ENCODE measurements at regions not wholly inside any gene's neighbourhood (a gene's known extent, or its start where the extent isn't known, plus 50 kb on each side); places are given as distances from the start of the nearest gene placed in this dataset.

GRCh38 chrX:20988804-20989203 lies 385.4 kb upstream of the CNKSR2 start:
- H3K36me3 Mint-ChIP-seq, result peaks cover 10% of the 10 kb centered on the region
- H3K27ac Mint-ChIP-seq, result no peak overlapping the region
- no peak for DNase-seq (ENCODE audit: low spot score)
- H3K27me3 Mint-ChIP-seq (ENCODE audit: low read depth), result peaks cover 14% of the 10 kb centered on the region
- TF ChIP-seq, protein P1, sequence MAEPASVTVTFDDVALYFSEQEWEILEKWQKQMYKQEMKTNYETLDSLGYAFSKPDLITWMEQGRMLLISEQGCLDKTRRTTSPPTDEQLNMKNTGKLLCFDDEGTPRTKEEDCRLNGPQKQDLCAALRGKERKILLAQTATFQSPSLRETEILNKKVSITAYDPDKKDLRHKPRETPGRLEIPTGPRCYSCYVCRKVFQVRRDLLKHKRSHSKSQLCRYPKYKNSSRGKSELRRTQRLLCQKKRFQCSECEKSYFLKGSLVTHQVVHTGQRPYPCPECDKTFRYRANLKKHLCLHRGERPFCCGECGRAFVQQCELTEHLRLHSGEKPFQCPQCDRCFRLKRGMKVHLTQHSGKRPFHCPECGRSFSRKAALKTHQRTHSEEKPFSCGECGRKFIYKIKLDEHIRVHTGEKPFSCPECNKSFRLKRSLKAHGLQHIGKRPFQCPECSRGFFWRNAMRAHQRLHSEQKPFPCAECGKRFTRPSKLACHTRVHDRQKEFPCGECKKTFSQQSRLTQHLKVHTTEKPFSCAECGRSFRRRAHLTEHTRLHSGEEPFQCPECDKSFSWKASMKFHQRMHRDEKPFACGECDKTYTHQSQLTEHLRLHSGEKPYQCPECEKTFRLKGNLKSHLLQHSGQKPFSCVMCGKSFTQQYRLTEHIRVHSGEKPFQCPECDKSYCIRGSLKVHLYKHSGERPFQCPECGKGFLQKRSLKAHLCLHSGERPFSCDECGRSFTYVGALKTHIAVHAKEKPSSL (CRISPR knock-in tag; conservative IDR thresholded peaks at IDR 0.05), result no peak
- TF ChIP-seq, protein P2, sequence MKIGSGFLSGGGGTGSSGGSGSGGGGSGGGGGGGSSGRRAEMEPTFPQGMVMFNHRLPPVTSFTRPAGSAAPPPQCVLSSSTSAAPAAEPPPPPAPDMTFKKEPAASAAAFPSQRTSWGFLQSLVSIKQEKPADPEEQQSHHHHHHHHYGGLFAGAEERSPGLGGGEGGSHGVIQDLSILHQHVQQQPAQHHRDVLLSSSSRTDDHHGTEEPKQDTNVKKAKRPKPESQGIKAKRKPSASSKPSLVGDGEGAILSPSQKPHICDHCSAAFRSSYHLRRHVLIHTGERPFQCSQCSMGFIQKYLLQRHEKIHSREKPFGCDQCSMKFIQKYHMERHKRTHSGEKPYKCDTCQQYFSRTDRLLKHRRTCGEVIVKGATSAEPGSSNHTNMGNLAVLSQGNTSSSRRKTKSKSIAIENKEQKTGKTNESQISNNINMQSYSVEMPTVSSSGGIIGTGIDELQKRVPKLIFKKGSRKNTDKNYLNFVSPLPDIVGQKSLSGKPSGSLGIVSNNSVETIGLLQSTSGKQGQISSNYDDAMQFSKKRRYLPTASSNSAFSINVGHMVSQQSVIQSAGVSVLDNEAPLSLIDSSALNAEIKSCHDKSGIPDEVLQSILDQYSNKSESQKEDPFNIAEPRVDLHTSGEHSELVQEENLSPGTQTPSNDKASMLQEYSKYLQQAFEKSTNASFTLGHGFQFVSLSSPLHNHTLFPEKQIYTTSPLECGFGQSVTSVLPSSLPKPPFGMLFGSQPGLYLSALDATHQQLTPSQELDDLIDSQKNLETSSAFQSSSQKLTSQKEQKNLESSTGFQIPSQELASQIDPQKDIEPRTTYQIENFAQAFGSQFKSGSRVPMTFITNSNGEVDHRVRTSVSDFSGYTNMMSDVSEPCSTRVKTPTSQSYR (CRISPR knock-in tag; IDR thresholded peaks at IDR 0.05), result no peak
- no peak for TF ChIP-seq AR (CRISPR knock-in tag; IDR thresholded peaks at IDR 0.05)
- TF ChIP-seq ZNF423 (CRISPR knock-in tag; IDR thresholded peaks at IDR 0.05), result no peak
- no peak for TF ChIP-seq SMAD4 (CRISPR knock-in tag; IDR thresholded peaks at IDR 0.05)
- no peak for TF ChIP-seq STAT6 (CRISPR knock-in tag; conservative IDR thresholded peaks at IDR 0.05; ENCODE audit: low read depth)
- TF ChIP-seq, protein P3, sequence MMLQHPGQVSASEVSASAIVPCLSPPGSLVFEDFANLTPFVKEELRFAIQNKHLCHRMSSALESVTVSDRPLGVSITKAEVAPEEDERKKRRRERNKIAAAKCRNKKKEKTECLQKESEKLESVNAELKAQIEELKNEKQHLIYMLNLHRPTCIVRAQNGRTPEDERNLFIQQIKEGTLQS (CRISPR knock-in tag; conservative IDR thresholded peaks at IDR 0.05), result no peak
- TF ChIP-seq ZNF138 (CRISPR knock-in tag; conservative IDR thresholded peaks at IDR 0.05), result no peak
- TF ChIP-seq NR3C1 (CRISPR knock-in tag; conservative IDR thresholded peaks at IDR 0.05; ENCODE audit: low read depth), result no peak
- no peak overlapping the region for H3K4me3 Mint-ChIP-seq
- ChIA-PET POLR2A (no interaction called here), CTCF (no interaction called here)
- 0 out of 2 replicates have a peak, but pooled peaks cover 3% of the 10 kb centered on the region for H3K4me1 Mint-ChIP-seq
- no peak for ATAC-seq
- peaks cover 17% of the 10 kb centered on the region for H3K9me3 Mint-ChIP-seq

DNA sequence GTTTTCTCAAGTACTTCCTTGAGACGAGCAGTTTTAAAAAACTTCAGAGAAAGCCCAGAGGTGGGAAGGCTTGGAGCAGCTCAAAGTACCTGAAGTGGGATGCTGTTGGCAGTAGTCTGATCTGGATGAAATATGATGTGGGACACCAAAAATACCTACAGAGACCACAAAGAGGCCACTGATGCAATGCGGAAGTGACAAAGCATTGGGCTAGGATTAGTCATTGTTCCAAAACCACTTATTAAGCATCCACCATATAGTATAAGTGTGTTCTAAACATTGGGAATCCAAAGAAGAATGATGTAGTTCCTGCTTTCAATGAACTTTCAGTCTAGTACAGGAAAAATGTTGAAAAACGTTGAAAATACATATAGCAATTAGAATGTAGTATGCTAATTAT lies 386.1 kb upstream of the CNKSR2 start:
- Mint-ChIP-seq H3K9me3 (peaks cover 17% of the 10 kb centered on the region), H3K36me3 (peaks cover 10% of the 10 kb centered on the region), H3K4me3 (no peak overlapping the region), H3K27me3 (ENCODE audit: low read depth) (peaks cover 14% of the 10 kb centered on the region), H3K27ac (no peak overlapping the region), H3K4me1 (peaks cover 9% of the 10 kb centered on the region)
- DNase-seq (ENCODE audit: low spot score) (no peak), ATAC-seq (no peak)
- POLR2A ChIA-PET, result no interaction called here
- TF ChIP-seq ZMAT4 (CRISPR knock-in tag; IDR thresholded peaks at IDR 0.05), result no peak
- TF ChIP-seq GTF2I (CRISPR knock-in tag; conservative IDR thresholded peaks at IDR 0.05), result no peak
- TF ChIP-seq MXD4 (CRISPR knock-in tag; IDR thresholded peaks at IDR 0.05; ENCODE audit: borderline replicate concordance), result no peak
- no peak for TF ChIP-seq PRRX2 (CRISPR knock-in tag; IDR thresholded peaks at IDR 0.05)
- TF ChIP-seq, protein P4, sequence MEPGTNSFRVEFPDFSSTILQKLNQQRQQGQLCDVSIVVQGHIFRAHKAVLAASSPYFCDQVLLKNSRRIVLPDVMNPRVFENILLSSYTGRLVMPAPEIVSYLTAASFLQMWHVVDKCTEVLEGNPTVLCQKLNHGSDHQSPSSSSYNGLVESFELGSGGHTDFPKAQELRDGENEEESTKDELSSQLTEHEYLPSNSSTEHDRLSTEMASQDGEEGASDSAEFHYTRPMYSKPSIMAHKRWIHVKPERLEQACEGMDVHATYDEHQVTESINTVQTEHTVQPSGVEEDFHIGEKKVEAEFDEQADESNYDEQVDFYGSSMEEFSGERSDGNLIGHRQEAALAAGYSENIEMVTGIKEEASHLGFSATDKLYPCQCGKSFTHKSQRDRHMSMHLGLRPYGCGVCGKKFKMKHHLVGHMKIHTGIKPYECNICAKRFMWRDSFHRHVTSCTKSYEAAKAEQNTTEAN (CRISPR knock-in tag; IDR thresholded peaks at IDR 0.05), result no peak
- no peak for TF ChIP-seq ATF6 (CRISPR knock-in tag; IDR thresholded peaks at IDR 0.05)
- no peak for TF ChIP-seq SMAD3 (CRISPR knock-in tag; IDR thresholded peaks at IDR 0.05; ENCODE audit: borderline replicate concordance)
- no peak for TF ChIP-seq ZNF416 (CRISPR knock-in tag; IDR thresholded peaks at IDR 0.05)
- no peak for TF ChIP-seq NR3C1 (CRISPR knock-in tag; conservative IDR thresholded peaks at IDR 0.05; ENCODE audit: low read depth)
- CTCF ChIA-PET, result no interaction called here

Data from WTC11 (cell line).